CD4-positive, alpha-beta T cell (primary cell): ENCODE measurements at regions not wholly inside any gene's neighbourhood (a gene's known extent, or its start where the extent isn't known, plus 50 kb on each side); places are given as distances from the start of the nearest gene placed in this dataset.
A peak's percentile ranks its signal among the peaks of the same experiment; 100 is the strongest.

Experiments used
- ATAC-seq: fragments of 200-7000 bp; cut with Tn5 transposase; one replicate; pipeline ENCODE4 v1.10.0; 2022; ENCODE audit warnings: mild to moderate bottlenecking; ENCODE audit not compliant: poor library complexity
- CTCF ChIA-PET: fragments of 350-600 bp; sonication (Branson Sonifier 250); formaldehyde crosslinking; loops from one replicate; lab custom pipeline; 2021; ENCODE audit warnings: antibody characterized with exemption, inconsistent platforms; lab: Charles Lee
- POLR2A ChIA-PET: fragments of 350-600 bp; sonication (Branson Sonifier 250); formaldehyde crosslinking; loops from one replicate; lab custom pipeline; 2021; ENCODE audit warnings: antibody characterized with exemption, inconsistent platforms; lab: Charles Lee
- DNase-seq, 14 experiments: peaks; one replicate each; pipeline ENCODE4 v3.0.0-alpha.2; 2013 to 2020; ENCODE audit warnings: mixed read lengths in 2 of 14
- H3K27ac ChIP-seq, 2 donors: one replicate each; pipeline versions ENCODE4 v1.5.1 to v1.7.0; 2013; ENCODE audit warnings: low read length in 2 of 2, low read depth in 1 of 2, mild to moderate bottlenecking in 1 of 2
- H3K27me3 ChIP-seq, 2 experiments: 1 replicate in 1 of 2; 2 replicates in 1 of 2; pipeline versions ENCODE4 v1.6.1 to v1.7.0; 2013; ENCODE audit warnings: low read length in 2 of 2, control low read depth in 1 of 2, mild to moderate bottlenecking in 1 of 2, moderate library complexity in 1 of 2; ENCODE audit not compliant: insufficient read depth in 2 of 2, control insufficient read depth in 1 of 2
- H3K36me3 ChIP-seq: one replicate; pipeline ENCODE4 v1.6.1; 2013; ENCODE audit warnings: low read length, control low read depth; ENCODE audit not compliant: insufficient read depth
- H3K4me1 ChIP-seq: one replicate; pipeline ENCODE4 v1.6.1; 2013; ENCODE audit warnings: low read length, control low read depth; ENCODE audit not compliant: insufficient read depth
- H3K4me3 ChIP-seq: one replicate; pipeline ENCODE4 v1.5.1; 2013; ENCODE audit warnings: mild to moderate bottlenecking, low read length, moderate library complexity
- H3K9me3 ChIP-seq, 2 experiments: 1 replicate in 1 of 2; 2 replicates in 1 of 2; pipeline versions ENCODE4 v1.6.1 to v1.7.0; 2013; ENCODE audit warnings: low read length in 2 of 2, mild to moderate bottlenecking in 2 of 2, control low read depth in 1 of 2, moderate library complexity in 1 of 2; ENCODE audit not compliant: control insufficient read depth in 1 of 2, insufficient read depth in 1 of 2
- H3K27ac Mint-ChIP-seq: one replicate; pipeline ENCODE4 v1.8.0; 2020; ENCODE audit warnings: mixed read lengths
- H3K27me3 Mint-ChIP-seq: one replicate; pipeline ENCODE4 v1.8.0; 2021; ENCODE audit warnings: mixed read lengths
- H3K36me3 Mint-ChIP-seq: one replicate; pipeline ENCODE4 v1.8.0; 2021; ENCODE audit warnings: low read depth, mixed read lengths
- H3K4me1 Mint-ChIP-seq: one replicate; pipeline ENCODE4 v1.8.0; 2021; ENCODE audit warnings: low read depth, mixed read lengths
- H3K4me3 Mint-ChIP-seq: one replicate; pipeline ENCODE4 v1.8.0; 2020; ENCODE audit warnings: mild to moderate bottlenecking, mixed read lengths
- H3K9me3 Mint-ChIP-seq: one replicate; pipeline ENCODE4 v1.8.0; 2020; ENCODE audit warnings: mixed read lengths
- CTCF ChIP-seq: fragments of 200-600 bp; IDR thresholded peaks from one replicate; pipeline ENCODE4 v1.8.0; 2022; ENCODE audit warnings: antibody characterized with exemption, mild to moderate bottlenecking
- intact Hi-C, 2 experiments: fragments of 100-400 bp; cut with DNase I in 1 of 2; cut with micrococcal nuclease in 1 of 2; formaldehyde crosslinking; loops; one replicate each; pipeline versions ENCODE4 v1.15.1 to v1.9.0; 2023 to 2025; cut with DNase I, micrococcal nuclease

GRCh38 chr1:58977598-58977997 is 193.8 kb upstream of the JUN start:
- TF ChIP-seq CTCF, result no peak
- Histone ChIP-seq H3K9me3 (no peaks in the 10 kb centered on the region), H3K4me1 (peaks cover 11% of the 10 kb centered on the region), H3K36me3 (no peaks in the 10 kb centered on the region), H3K4me3 (no peak overlapping the region), H3K27me3 (no peaks in the 10 kb centered on the region), H3K27ac (no peak overlapping the region)
- Mint-ChIP-seq H3K27ac (no peak overlapping the region), H3K27me3 (no peaks in the 10 kb centered on the region), H3K9me3 (no peaks in the 10 kb centered on the region), H3K36me3 (no peaks in the 10 kb centered on the region), H3K4me1 (peaks cover 12% of the 10 kb centered on the region), H3K4me3 (no peak overlapping the region)
- intact Hi-C loops, result no loop called here
- ChIA-PET POLR2A (interaction anchor here (1.1 kb wide), 1 partner anchor 9 kb away, joined by 3 read pairs; no protein-coding TSS in a partner anchor), CTCF (no interaction called here)
- DNase-seq, result no peak
- ATAC-seq, result no peak

GRCh38 chr1:58978096-58978495 is 194.2 kb upstream of the JUN start:
- Mint-ChIP-seq H3K4me3 (no peak overlapping the region), H3K36me3 (no peaks in the 10 kb centered on the region), H3K27me3 (no peaks in the 10 kb centered on the region), H3K27ac (no peak overlapping the region), H3K9me3 (no peaks in the 10 kb centered on the region), H3K4me1 (peaks cover 12% of the 10 kb centered on the region)
- Histone ChIP-seq H3K27me3 (no peaks in the 10 kb centered on the region), H3K4me1 (peaks cover 11% of the 10 kb centered on the region), H3K36me3 (no peaks in the 10 kb centered on the region), H3K9me3 (no peaks in the 10 kb centered on the region), H3K4me3 (no peak overlapping the region), H3K27ac (no peak overlapping the region)
- ChIA-PET POLR2A (interaction anchor here (1.1 to 1.3 kb wide), 2 partner anchors 10 to 21 kb away, joined by 3 read pairs; no protein-coding TSS in a partner anchor), CTCF (no interaction called here)
- intact Hi-C loops, result no loop called here
- no peak for TF ChIP-seq CTCF
- no peak for ATAC-seq
- DNase-seq, result no peak

- POLR2A ChIA-PET, result interaction anchor here (1.3 kb wide), 1 partner anchor 22 kb away, joined by 3 read pairs; no protein-coding TSS in a partner anchor
- Histone ChIP-seq H3K9me3 (no peaks in the 10 kb centered on the region), H3K4me1 (peaks cover 11% of the 10 kb centered on the region), H3K4me3 (no peak overlapping the region), H3K27me3 (no peaks in the 10 kb centered on the region), H3K27ac (no peak overlapping the region), H3K36me3 (no peaks in the 10 kb centered on the region)
- CTCF ChIA-PET, result no interaction called here
- H3K4me3 Mint-ChIP-seq, result no peak overlapping the region
- intact Hi-C loops, result no loop called here
- H3K27me3 Mint-ChIP-seq, result no peaks in the 10 kb centered on the region
- no peak overlapping the region for H3K27ac Mint-ChIP-seq
- H3K36me3 Mint-ChIP-seq, result no peaks in the 10 kb centered on the region
- no peak for TF ChIP-seq CTCF
- ATAC-seq (no peak), DNase-seq (peak in 1 of 14 experiments; percentile 7)
- no peaks in the 10 kb centered on the region for H3K9me3 Mint-ChIP-seq
- H3K4me1 Mint-ChIP-seq, result peaks cover 12% of the 10 kb centered on the region
Observed at GRCh38 chr1:58979086-58979485, 195.2 kb upstream of the JUN start.
